NCI-H510A treated with DMSO at 0.1 percent for 48 hours (cell line): ENCODE measurements at regions not wholly inside any gene's neighbourhood (a gene's known extent, or its start where the extent isn't known, plus 50 kb on each side); places are given as distances from the start of the nearest gene placed in this dataset.
A peak's percentile ranks its signal among the peaks of the same experiment; 100 is the strongest.

Source experiments
- DNase-seq: peaks from one replicate; lab custom pipeline; 2025; lab: John Stamatoyannopoulos, UW

- DNase-seq = no peak
These were observed 380.3 kb downstream of the PCNX1 start for GRCh38 chr14:71287567-71287966.

GRCh38 chr14:71289536-71289935 is 382.3 kb downstream of the PCNX1 start:
- no peak for DNase-seq

DNA sequence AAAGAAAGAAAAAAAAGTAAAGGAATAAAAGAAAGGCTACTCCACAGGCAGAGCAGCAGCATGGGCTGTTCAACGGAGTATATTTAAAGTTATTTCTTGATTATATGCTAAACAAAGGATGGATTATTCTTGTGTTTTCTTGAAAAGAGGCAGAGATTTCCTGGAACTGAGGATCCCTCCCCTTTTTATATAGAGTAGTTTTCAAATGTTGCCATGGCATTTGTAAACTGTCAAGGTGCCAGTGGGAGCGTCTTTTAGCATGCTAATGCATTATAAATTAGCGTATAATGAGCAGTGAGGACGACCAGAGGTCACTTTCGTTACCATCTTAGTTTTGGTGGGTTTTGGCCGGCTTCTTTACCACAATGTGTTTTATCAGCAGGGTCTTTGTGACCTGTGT is 383.0 kb downstream of the PCNX1 start:
- no peak for DNase-seq

DNA sequence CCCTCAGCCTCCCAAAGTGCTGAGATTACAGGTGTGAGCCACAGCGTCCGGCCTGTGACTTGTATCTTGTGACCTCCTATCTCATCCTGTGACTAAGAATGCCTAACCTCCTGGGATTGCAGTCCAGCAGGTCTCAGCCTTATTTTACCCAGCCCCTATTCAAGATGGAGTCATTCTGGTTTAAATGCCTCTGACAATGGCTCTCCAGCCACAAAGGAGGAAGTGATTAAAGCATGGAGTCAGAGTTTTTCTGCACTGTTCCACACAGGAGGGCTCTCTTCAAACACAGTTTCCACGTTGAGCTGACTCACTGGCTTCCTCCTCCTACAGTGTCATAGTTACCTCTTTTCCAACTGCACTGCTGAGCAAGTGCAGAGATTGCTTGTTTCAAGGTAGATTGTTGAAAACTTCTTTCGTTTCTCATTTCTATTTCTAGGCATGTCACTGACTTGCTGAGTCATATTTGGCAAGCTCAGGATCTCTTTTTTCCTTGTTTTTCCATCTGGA is 383.8 kb downstream of the PCNX1 start:
- no peak for DNase-seq

- DNase-seq = no peak
These were observed 388.9 kb downstream of the PCNX1 start for GRCh38 chr14:71296184-71296583.

- DNase-seq = no peak
These were observed 393.5 kb downstream of the PCNX1 start for GRCh38 chr14:71300566-71301330.

GRCh38 chr14:71301611-71302010 is 394.4 kb downstream of the PCNX1 start:
- no peak for DNase-seq

DNA sequence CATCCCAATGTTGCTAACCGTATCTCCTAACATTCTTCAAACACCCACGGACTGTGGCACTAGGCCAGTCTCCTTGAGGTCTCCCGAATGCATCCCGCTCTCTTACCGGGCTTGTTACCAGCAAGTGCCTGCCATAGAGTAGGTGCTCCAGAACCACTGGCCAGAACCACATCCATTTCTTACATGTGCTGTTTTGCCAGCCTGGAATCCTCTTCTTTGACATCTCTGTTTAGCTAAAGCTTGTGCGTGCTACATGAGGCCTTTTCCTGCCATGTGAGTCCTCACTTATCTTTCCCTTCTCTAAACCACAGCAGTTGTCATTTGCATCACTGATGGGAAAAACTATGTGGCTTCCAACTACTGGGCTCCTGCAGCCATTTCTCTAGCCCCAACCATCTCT is 397.4 kb downstream of the PCNX1 start:
- DNase-seq = no peak

GRCh38 chr14:71308671-71309070 is 401.4 kb downstream of the PCNX1 start:
- DNase-seq = no peak

DNA sequence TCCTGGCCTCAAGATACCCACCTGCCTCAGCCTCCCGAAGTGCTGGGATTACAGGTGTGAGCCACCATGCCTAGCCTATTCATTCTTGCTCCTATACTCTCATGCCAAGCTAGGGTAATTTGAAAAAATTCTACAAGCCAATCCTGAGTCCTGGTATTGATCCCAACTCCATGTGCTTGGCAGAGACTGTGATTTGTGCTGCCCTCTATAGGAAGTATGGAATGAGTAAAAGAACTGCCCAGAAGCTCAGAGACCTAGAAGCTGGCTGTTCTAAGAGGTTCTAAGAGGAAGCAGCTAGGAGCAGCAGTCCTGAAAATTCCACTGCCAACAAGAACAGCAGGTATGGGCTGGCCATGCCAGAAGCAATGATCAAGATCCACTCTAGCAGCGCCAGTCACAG is 402.5 kb downstream of the PCNX1 start:
- no peak for DNase-seq

GRCh38 chr14:71311061-71311460 is 403.8 kb downstream of the PCNX1 start:
- DNase-seq = no peak

DNA sequence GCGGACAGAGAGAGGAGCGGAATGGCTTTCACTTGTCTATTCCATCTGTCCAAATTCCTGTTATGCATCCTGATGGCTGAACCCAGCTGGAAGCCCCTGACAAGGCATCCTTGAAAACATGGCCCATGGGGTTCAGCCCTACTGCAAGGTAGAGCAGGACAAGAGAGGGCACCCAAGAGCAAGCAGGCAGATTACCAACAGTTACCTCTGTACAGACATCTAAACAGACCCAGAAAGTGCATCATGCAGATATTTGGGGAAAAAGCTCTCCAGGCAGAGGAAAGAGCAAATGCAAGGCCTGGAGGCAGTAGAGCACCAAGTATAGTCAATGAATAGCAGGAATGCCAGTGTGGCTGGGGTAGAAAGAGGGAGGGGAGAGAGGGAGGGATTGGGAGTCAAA is 407.5 kb downstream of the PCNX1 start:
- no peak for DNase-seq

GRCh38 chr14:71317385-71318096 is 410.3 kb downstream of the PCNX1 start:
- DNase-seq = no peak

- DNase-seq = no peak
These were observed 410.8 kb downstream of the PCNX1 start for GRCh38 chr14:71318097-71318459.

- peak; percentile 69 for DNase-seq
These were observed 412.4 kb downstream of the PCNX1 start for GRCh38 chr14:71319666-71320065.

- peak; percentile 88 for DNase-seq
These were observed 413.0 kb downstream of the PCNX1 start, which contains the start of gene SIPA1L1 for GRCh38 chr14:71320107-71320733. Gene SIPA1L1, plus strand, starts transcription at chr14:71320476.

DNA sequence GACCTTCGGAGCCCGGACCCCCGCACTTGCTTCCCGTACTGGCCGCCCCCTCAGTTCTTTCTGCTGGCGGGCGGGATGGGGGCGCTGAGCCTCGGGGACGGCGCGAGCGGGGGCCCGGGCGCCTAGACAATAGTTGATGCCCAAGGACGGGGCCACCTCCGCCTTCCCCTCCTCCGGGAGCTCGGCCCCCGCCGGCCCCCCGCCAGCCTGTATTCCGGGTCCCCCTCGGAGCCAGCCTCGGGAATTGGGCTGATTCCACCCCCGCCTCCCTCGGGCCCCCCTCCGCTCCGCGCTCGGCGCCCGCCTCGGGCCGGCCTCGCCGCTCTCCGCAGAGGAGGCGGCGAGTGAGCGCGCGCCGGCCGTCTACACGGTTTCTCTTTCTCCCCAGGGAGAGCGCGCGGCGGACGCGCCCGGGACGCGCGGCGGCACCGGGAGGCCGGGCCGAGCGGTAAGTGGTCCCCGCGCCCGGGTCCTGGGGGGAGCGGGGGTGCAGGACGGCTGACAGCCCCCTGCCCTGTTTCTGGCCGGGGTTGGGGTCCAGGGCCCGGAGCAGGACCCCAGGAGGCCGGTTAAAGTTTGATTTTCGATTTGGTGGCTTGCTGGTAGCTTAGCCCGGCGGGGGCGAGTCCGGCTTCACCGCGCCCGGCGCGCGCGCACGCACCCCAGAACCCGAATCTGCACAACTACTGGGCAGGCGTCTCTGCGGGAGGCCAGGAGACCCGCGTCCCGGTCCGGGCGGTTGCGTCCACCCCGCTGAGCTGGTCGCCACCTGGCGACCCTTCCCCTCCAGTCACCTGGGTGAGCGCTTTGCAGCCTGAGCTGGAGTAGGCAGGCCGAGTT is 413.7 kb downstream of the PCNX1 start:
- peak; percentile 38 for DNase-seq

GRCh38 chr14:71321574-71322315 is 414.5 kb downstream of the PCNX1 start:
- peak; percentile 88 for DNase-seq

DNA sequence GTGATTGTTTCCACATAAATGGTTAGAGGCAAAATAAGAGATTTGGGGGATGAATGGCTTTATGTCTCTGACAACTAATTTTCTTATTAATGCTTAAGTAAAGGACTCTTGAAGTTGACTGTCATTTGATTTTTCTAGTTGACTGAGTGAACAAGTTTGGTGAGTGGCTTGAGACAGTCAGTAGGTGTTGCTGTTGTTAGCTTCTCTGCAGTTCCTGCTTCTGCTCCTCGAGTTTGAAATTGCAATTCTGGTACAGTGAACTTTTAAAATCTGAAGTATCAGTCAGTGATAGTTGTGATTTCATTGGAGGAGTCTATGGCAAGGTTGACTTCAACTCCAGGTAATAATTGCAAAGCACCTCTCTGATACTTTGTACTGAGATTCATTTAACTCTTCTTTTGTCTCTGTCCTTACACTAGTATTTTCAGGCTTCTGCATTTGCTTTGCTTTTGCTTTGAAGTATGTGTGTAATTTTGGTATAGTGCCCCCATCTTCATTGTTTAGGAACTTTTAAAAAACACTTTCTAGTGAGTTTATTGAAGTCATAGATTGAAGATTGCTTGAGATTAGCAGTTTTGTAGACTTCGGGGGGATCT is 415.5 kb downstream of the PCNX1 start:
- DNase-seq = peak; percentile 15

GRCh38 chr14:71324767-71325272 is 417.6 kb downstream of the PCNX1 start:
- DNase-seq = peak; percentile 19

GRCh38 chr14:71327691-71328090 is 420.4 kb downstream of the PCNX1 start:
- DNase-seq = no peak
